Thyroid gland (tissue), 4 donors: ENCODE measurements at regions not wholly inside any gene's neighbourhood (a gene's known extent, or its start where the extent isn't known, plus 50 kb on each side); places are given as distances from the start of the nearest gene placed in this dataset.

Experiments
- DNase-seq, 2 donors: peaks; one replicate each; pipeline ENCODE4 v3.0.0-alpha.2; 2019
- H3K27ac ChIP-seq, 3 donors: fragments of 200-600 bp; sonication (generic); 1 replicate in 2 of 3; 2 replicates in 1 of 3; pipeline ENCODE4 v1.5.1; 2016 to 2019; ENCODE audit warnings: mild to moderate bottlenecking in 1 of 3, moderate library complexity in 1 of 3
- H3K27me3 ChIP-seq: fragments of 200-600 bp; sonication (generic); one replicate; pipeline ENCODE4 v1.5.1; 2019
- H3K36me3 ChIP-seq, 2 donors: fragments of 200-600 bp; sonication (generic); one replicate each; pipeline ENCODE4 v1.5.1; 2016 to 2019
- H3K4me1 ChIP-seq, 2 donors: fragments of 200-600 bp; sonication (generic); one replicate each; pipeline ENCODE4 v1.5.1; 2017 to 2019
- H3K4me3 ChIP-seq, 3 donors: fragments of 200-600 bp; sonication (generic); replicated peaks in 1 of 3; 1 replicate in 2 of 3; 2 replicates in 1 of 3; pipeline ENCODE4 v1.5.1; 2016; ENCODE audit warnings: mild to moderate bottlenecking in 1 of 3
- H3K9me3 ChIP-seq: fragments of 200-600 bp; sonication (generic); one replicate; pipeline ENCODE4 v1.5.1; 2017
- POLR2A ChIP-seq, 2 donors: fragments of 450-650 bp; IDR thresholded peaks; one replicate each; pipeline ENCODE4 v1.6.1; 2017; ENCODE audit warnings: antibody characterized with exemption in 2 of 2, mild to moderate bottlenecking in 2 of 2, moderate library complexity in 1 of 2
- WGBS, 2 donors: methylation state at CpG; one replicate each; pipeline ENCODE4 v1.1.5; 2017; 5-methylcytosine and 5-hydroxymethylcytosine counted together
- intact Hi-C: fragments of 100-400 bp; cut with DNase I; formaldehyde crosslinking; loops from one replicate; pipeline ENCODE4 v1.15.1; 2023
- TF ChIP-seq, protein P1 (sequence below), 6 experiments: fragments of 200-600 bp in 3 of 6; fragments of 450-650 bp in 3 of 6; sonication (generic) in 3 of 6; IDR thresholded peaks; one replicate each; pipeline ENCODE4 v1.5.1; 2016 to 2019; ENCODE audit warnings: antibody characterized with exemption in 6 of 6, mild to moderate bottlenecking in 2 of 6, inconsistent platforms in 1 of 6, moderate library complexity in 1 of 6

DNA sequence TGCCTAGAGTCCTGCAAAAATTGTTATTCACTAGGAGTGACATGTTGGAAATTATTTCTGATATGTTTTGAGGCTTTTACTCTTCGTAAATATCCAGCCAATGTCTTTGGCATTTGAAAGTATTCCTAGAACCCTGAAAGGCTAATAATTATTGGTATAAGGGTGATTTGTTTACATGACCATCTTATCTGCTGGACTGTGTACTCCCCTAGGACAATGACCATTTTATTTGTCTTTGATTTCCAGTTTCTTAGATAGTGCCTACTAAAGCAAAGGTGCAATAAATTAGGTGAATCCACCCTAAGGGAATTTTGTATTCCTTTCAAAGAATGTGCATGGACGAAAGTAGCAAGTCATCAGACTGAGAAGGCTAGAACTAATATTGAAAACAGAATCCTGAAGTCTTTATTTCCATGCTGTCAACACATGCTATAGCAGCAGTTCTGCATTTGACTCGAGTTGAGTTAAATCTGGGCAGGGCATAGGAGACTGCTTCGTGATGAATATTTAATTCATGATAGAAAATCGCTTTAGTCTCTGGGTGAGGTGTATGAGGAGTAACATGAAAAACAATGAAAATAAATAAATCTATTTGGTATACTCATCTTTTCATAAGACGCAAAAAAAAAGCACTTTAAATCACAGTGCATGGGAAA is 235.7 kb downstream of the GPD2 start:
- no peak for DNase-seq
- 60 to 72% methylated on average over 6 of the region's 6 CpGs for WGBS, 2 donors
- Histone ChIP-seq H3K27ac (no peak overlapping the region), H3K4me1 (no peaks in the 10 kb centered on the region), H3K27me3 (no peaks in the 10 kb centered on the region), H3K36me3 (no peaks in the 10 kb centered on the region), H3K4me3 (no peak overlapping the region), H3K9me3 (no peaks in the 10 kb centered on the region)
- intact Hi-C loops = no loop called here
- TF ChIP-seq POLR2A (IDR thresholded peaks at IDR 0.05) = no peak
- TF ChIP-seq, protein P1, sequence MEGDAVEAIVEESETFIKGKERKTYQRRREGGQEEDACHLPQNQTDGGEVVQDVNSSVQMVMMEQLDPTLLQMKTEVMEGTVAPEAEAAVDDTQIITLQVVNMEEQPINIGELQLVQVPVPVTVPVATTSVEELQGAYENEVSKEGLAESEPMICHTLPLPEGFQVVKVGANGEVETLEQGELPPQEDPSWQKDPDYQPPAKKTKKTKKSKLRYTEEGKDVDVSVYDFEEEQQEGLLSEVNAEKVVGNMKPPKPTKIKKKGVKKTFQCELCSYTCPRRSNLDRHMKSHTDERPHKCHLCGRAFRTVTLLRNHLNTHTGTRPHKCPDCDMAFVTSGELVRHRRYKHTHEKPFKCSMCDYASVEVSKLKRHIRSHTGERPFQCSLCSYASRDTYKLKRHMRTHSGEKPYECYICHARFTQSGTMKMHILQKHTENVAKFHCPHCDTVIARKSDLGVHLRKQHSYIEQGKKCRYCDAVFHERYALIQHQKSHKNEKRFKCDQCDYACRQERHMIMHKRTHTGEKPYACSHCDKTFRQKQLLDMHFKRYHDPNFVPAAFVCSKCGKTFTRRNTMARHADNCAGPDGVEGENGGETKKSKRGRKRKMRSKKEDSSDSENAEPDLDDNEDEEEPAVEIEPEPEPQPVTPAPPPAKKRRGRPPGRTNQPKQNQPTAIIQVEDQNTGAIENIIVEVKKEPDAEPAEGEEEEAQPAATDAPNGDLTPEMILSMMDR (IDR thresholded peaks at IDR 0.05) = no peak

DNA sequence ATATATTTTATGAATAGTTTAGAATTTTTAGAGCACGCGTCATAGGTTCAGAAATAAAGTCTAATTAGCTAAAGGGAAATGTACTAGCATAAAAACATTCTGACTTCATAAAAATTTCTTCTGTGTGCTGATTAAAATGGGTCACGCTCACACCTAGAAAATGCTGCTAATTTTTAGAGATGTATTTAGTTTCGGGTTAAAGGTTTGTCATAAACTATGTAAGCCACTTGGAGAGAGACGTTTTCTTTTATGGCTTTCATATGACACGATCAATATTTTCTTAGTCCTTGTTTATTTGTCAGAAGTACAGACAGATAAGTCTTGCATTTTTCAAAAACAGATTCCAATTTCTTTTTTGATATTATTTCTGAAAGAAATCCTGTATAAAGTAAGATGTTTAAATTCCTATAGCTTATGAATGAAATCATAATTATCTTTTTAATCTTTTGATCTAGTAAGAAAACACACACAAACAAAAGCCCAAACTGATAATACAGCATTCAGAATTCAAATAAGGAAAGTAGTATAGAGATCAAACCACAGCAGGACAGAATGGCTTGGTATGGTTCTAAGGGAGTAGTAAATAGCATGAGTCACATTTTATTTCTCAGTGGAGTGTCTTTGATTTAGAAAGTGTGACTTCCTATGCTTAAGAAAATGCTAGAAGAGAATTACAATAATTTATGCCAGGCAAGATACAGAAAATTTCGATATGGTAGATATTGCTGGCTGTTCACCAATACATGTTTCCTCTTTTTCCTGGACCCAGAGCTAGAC is 236.6 kb downstream of the GPD2 start:
- 89 to 90% methylated on average over 7 of the region's 7 CpGs for WGBS, 2 donors
- intact Hi-C loops = no loop called here
- Histone ChIP-seq H3K4me3 (no peak overlapping the region), H3K27me3 (no peaks in the 10 kb centered on the region), H3K36me3 (no peaks in the 10 kb centered on the region), H3K9me3 (no peaks in the 10 kb centered on the region), H3K4me1 (no peaks in the 10 kb centered on the region), H3K27ac (no peak overlapping the region)
- no peak for TF ChIP-seq POLR2A (IDR thresholded peaks at IDR 0.05)
- TF ChIP-seq, protein P1 (IDR thresholded peaks at IDR 0.05) = no peak
- no peak for DNase-seq

DNA sequence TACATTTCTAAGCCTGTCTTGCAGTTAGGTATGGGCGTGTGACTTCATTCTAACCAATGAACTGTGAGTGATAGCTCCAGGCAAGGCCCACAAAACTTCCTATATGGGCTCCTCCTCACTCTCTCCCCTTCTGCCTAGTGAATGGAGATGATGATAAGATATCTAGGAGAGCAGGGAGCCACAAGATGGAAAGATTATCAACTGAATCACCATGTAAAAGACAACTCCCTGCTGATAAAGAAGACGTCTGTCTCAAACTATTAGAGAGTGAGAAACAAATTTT is 237.1 kb downstream of the GPD2 start:
- H3K27me3 ChIP-seq = no peaks in the 10 kb centered on the region
- H3K9me3 ChIP-seq = no peaks in the 10 kb centered on the region
- H3K4me1 ChIP-seq = no peaks in the 10 kb centered on the region
- intact Hi-C loops = no loop called here
- H3K4me3 ChIP-seq = no peak overlapping the region
- DNase-seq = no peak
- H3K27ac ChIP-seq = no peak overlapping the region
- no peaks in the 10 kb centered on the region for H3K36me3 ChIP-seq
- 86 to 92% methylated on average over 2 of the region's 2 CpGs for WGBS, 2 donors
- TF ChIP-seq, protein P1 (IDR thresholded peaks at IDR 0.05) = no peak
- TF ChIP-seq POLR2A (IDR thresholded peaks at IDR 0.05) = no peak

DNA sequence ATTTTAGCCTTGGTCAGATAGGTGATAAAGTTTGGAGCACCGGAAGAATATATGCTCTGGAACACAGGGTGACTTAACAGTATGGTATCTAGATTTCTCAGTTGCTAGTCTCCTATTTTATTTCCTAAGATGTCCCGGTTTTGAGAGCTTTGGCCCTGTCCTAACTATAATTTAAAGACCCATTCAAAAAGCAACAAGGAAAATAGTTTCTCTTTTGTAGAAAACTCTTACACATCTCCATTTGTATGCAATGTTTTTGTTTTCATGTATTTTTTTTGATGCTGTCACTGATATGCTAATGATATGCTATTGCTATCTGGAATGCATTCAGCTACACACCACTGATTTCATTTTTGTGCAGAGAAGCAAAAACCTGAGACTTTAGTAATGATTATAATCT is 237.8 kb downstream of the GPD2 start:
- Histone ChIP-seq H3K4me3 (no peak overlapping the region), H3K36me3 (no peaks in the 10 kb centered on the region), H3K4me1 (no peaks in the 10 kb centered on the region), H3K27me3 (no peaks in the 10 kb centered on the region), H3K9me3 (no peaks in the 10 kb centered on the region), H3K27ac (no peak overlapping the region)
- intact Hi-C loops = no loop called here
- DNase-seq = no peak
- 85 to 88% methylated on average over 2 of the region's 2 CpGs for WGBS, 2 donors
- no peak for TF ChIP-seq POLR2A (IDR thresholded peaks at IDR 0.05)
- TF ChIP-seq, protein P1 (IDR thresholded peaks at IDR 0.05) = no peak

DNA sequence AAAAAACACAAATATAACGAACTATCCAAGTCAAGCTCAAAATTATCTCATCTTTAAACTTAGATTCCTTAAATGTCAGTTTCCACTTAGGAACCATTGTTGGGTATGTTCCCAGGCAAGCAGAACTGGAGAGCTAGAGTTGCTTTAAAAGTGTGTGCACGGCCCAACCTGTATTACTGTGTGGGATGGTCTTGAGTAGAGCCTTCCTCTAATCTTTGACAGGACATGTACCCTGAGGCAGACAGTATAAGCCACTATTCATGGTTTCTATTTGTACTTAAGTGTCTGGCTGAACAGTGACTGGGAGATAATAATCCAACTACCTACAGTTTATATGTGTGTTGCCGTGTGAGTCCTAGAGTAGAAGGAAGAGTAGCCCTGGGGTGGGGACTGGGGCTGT is 239.7 kb downstream of the GPD2 start:
- WGBS, 2 donors = 71 to 74% methylated on average over 3 of the region's 3 CpGs
- intact Hi-C loops = no loop called here
- Histone ChIP-seq H3K9me3 (no peaks in the 10 kb centered on the region), H3K27me3 (no peaks in the 10 kb centered on the region), H3K36me3 (no peaks in the 10 kb centered on the region), H3K27ac (no peak overlapping the region), H3K4me3 (no peak overlapping the region), H3K4me1 (no peaks in the 10 kb centered on the region)
- TF ChIP-seq, protein P1 (IDR thresholded peaks at IDR 0.05) = no peak
- no peak for TF ChIP-seq POLR2A (IDR thresholded peaks at IDR 0.05)
- DNase-seq = no peak
